Upper lobe of left lung (tissue), 6 donors: ENCODE measurements at regions not wholly inside any gene's neighbourhood (a gene's known extent, or its start where the extent isn't known, plus 50 kb on each side); places are given as distances from the start of the nearest gene placed in this dataset.

Experiments used
- ATAC-seq, 2 donors: fragments of 200-7000 bp; cut with Tn5 transposase; one replicate each; pipeline ENCODE4 v1.9.1; 2022; ENCODE audit warnings: mild to moderate bottlenecking in 2 of 2, moderate library complexity in 2 of 2; ENCODE audit not compliant: low FRiP score in 2 of 2
- DNase-seq, 2 donors: peaks; one replicate each; pipeline ENCODE4 v3.0.0-alpha.2; 2019 to 2020
- H3K27ac ChIP-seq, 4 donors: fragments of 200-600 bp; sonication (generic); one replicate each; pipeline ENCODE4 v1.5.1; 2016 to 2019
- H3K27me3 ChIP-seq, 4 donors: fragments of 200-600 bp; sonication (generic); one replicate each; pipeline ENCODE4 v1.5.1; 2017 to 2019
- H3K36me3 ChIP-seq, 4 donors: fragments of 200-600 bp; sonication (generic); one replicate each; pipeline ENCODE4 v1.5.1; 2016 to 2019
- H3K4me1 ChIP-seq, 4 donors: fragments of 200-600 bp; sonication (generic); one replicate each; pipeline ENCODE4 v1.5.1; 2018 to 2019
- H3K4me3 ChIP-seq, 4 donors: fragments of 200-600 bp; sonication (generic); one replicate each; pipeline ENCODE4 v1.5.1; 2017 to 2019; ENCODE audit warnings: mild to moderate bottlenecking in 2 of 4, moderate library complexity in 1 of 4
- H3K9me3 ChIP-seq, 4 donors: fragments of 200-600 bp; sonication (generic); one replicate each; pipeline ENCODE4 v1.5.1; 2018 to 2019
- EP300 ChIP-seq, 4 donors: sonication (generic); formaldehyde crosslinking; IDR thresholded peaks; one replicate each; pipeline ENCODE4 v1.5.1; 2017; ENCODE audit warnings: antibody characterized with exemption in 4 of 4, control low read depth in 2 of 4
- POLR2A ChIP-seq, 4 donors: fragments of 450-650 bp; IDR thresholded peaks; one replicate each; pipeline ENCODE4 v1.5.1; 2016 to 2017; ENCODE audit warnings: antibody characterized with exemption in 4 of 4, mild to moderate bottlenecking in 2 of 4
- POLR2AphosphoS5 ChIP-seq, 2 donors: sonication (generic); formaldehyde crosslinking; IDR thresholded peaks; one replicate each; pipeline ENCODE4 v1.5.1; 2017; ENCODE audit warnings: antibody characterized with exemption in 2 of 2
- WGBS, 2 donors: methylation state at CpG; one replicate each; pipeline ENCODE4 v1.1.5; 2017 to 2018; 5-methylcytosine and 5-hydroxymethylcytosine counted together
- TF ChIP-seq, protein P1 (sequence below), 6 experiments: fragments of 450-650 bp in 4 of 6; fragments of 200-600 bp in 2 of 6; sonication (generic) in 2 of 6; IDR thresholded peaks; one replicate each; pipeline ENCODE4 v1.5.1; 2016 to 2019; ENCODE audit warnings: antibody characterized with exemption in 6 of 6
- donor health status: DM: no; HTN: no; CAD: no; lungs with moderate emphysema.
- donor health status: DM: no; HTN: yes; CAD: no; lungs with severe emphysema.

DNA sequence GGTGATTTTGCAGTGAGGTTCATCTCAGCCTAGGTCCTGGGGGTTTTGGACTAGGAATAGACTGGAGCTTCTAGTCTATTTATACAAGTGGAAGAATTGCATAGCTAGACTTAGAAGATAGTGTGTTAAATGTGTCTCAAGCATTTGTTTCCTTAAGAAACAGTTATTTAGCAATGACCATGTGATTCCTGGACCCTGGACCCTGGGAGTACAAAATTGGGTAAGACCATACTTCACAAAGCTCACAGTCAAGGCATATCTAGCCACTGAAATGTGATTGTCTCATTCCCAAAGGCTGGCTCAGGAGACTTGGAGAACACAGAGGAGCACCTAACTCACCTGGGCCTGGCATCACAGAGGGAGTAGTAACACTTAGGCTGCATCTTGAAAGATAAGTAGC lies 754.5 kb downstream of the SATB2 start:
- ATAC-seq (no peak), DNase-seq (no peak)
- Histone ChIP-seq H3K4me3 (no peak overlapping the region), H3K27ac (no peak overlapping the region), H3K4me1 (no peaks in the 10 kb centered on the region), H3K27me3 (no peaks in the 10 kb centered on the region), H3K36me3 (no peaks in the 10 kb centered on the region), H3K9me3 (no peaks in the 10 kb centered on the region)
- no peak for TF ChIP-seq EP300 (IDR thresholded peaks at IDR 0.05)
- TF ChIP-seq POLR2A (IDR thresholded peaks at IDR 0.05) = no peak
- no peak for TF ChIP-seq POLR2AphosphoS5 (IDR thresholded peaks at IDR 0.05)
- TF ChIP-seq, protein P1, sequence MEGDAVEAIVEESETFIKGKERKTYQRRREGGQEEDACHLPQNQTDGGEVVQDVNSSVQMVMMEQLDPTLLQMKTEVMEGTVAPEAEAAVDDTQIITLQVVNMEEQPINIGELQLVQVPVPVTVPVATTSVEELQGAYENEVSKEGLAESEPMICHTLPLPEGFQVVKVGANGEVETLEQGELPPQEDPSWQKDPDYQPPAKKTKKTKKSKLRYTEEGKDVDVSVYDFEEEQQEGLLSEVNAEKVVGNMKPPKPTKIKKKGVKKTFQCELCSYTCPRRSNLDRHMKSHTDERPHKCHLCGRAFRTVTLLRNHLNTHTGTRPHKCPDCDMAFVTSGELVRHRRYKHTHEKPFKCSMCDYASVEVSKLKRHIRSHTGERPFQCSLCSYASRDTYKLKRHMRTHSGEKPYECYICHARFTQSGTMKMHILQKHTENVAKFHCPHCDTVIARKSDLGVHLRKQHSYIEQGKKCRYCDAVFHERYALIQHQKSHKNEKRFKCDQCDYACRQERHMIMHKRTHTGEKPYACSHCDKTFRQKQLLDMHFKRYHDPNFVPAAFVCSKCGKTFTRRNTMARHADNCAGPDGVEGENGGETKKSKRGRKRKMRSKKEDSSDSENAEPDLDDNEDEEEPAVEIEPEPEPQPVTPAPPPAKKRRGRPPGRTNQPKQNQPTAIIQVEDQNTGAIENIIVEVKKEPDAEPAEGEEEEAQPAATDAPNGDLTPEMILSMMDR (IDR thresholded peaks at IDR 0.05) = no peak

- TF ChIP-seq POLR2A (IDR thresholded peaks at IDR 0.05) (no peak), EP300 (IDR thresholded peaks at IDR 0.05) (no peak), POLR2AphosphoS5 (IDR thresholded peaks at IDR 0.05) (no peak)
- TF ChIP-seq, protein P1 (IDR thresholded peaks at IDR 0.05) = no peak
- no peaks in the 10 kb centered on the region for H3K27me3 ChIP-seq
- no peak overlapping the region for H3K27ac ChIP-seq
- no peak overlapping the region for H3K4me3 ChIP-seq
- no peaks in the 10 kb centered on the region for H3K36me3 ChIP-seq
- no peaks in the 10 kb centered on the region for H3K9me3 ChIP-seq
- H3K4me1 ChIP-seq = no peaks in the 10 kb centered on the region
- no peak for ATAC-seq
- no peak for DNase-seq
These were observed 754.9 kb downstream of the SATB2 start for GRCh38 chr2:198702796-198703195.

- TF ChIP-seq EP300 (IDR thresholded peaks at IDR 0.05) (no peak), POLR2A (IDR thresholded peaks at IDR 0.05) (no peak), POLR2AphosphoS5 (IDR thresholded peaks at IDR 0.05) (no peak)
- ATAC-seq = no peak
- Histone ChIP-seq H3K27ac (no peak overlapping the region), H3K36me3 (no peaks in the 10 kb centered on the region), H3K27me3 (no peaks in the 10 kb centered on the region), H3K9me3 (no peaks in the 10 kb centered on the region), H3K4me3 (no peak overlapping the region), H3K4me1 (no peaks in the 10 kb centered on the region)
- WGBS, 2 donors = 91 to 96% methylated on average over 1 of the region's 1 CpG
- no peak for DNase-seq
These were observed 756.3 kb downstream of the SATB2 start for GRCh38 chr2:198701481-198701880.

DNA sequence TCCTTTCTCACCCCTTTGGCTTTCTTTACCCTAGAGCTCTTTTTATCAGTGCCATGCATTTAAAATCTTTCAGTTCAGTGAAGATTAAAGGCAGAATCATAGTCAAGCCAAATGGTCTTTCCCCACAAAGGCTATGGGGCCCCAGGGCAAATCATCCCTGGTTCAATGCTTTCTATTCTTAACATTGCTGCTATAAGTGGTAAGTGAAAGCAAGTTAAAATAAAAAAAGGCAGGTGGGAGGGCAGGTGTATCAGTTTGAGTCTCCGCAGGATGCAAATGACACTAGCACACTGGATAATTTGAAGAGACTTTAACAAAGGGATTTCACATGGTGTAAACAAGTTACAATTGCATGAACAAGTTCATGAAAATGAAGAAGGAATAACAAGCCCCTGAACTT lies 757.4 kb downstream of the SATB2 start:
- 95 to 100% methylated on average over 1 of the region's 1 CpG for WGBS, 2 donors
- Histone ChIP-seq H3K27ac (no peak overlapping the region), H3K4me1 (no peaks in the 10 kb centered on the region), H3K4me3 (no peak overlapping the region), H3K36me3 (no peaks in the 10 kb centered on the region), H3K27me3 (no peaks in the 10 kb centered on the region), H3K9me3 (no peaks in the 10 kb centered on the region)
- ATAC-seq (no peak), DNase-seq (no peak)
- TF ChIP-seq, protein P1 (IDR thresholded peaks at IDR 0.05) = no peak
- TF ChIP-seq POLR2AphosphoS5 (IDR thresholded peaks at IDR 0.05) (no peak), EP300 (IDR thresholded peaks at IDR 0.05) (no peak), POLR2A (IDR thresholded peaks at IDR 0.05) (no peak)

GRCh38 chr2:198698230-198698629 lies 759.5 kb downstream of the SATB2 start:
- Histone ChIP-seq H3K36me3 (no peaks in the 10 kb centered on the region), H3K4me3 (no peak overlapping the region), H3K9me3 (no peaks in the 10 kb centered on the region), H3K27ac (no peak overlapping the region), H3K4me1 (no peaks in the 10 kb centered on the region), H3K27me3 (no peaks in the 10 kb centered on the region)
- no peak for DNase-seq
- no peak for ATAC-seq
- TF ChIP-seq POLR2AphosphoS5 (IDR thresholded peaks at IDR 0.05) = no peak
- TF ChIP-seq, protein P1 (IDR thresholded peaks at IDR 0.05) = no peak
- TF ChIP-seq POLR2A (IDR thresholded peaks at IDR 0.05) = no peak
- TF ChIP-seq EP300 (IDR thresholded peaks at IDR 0.05) = no peak
